Cerebellar nuclear complex (tissue), 1 donor: ENCODE measurements at regions not wholly inside any gene's neighbourhood (a gene's known extent, or its start where the extent isn't known, plus 50 kb on each side); places are given as distances from the start of the nearest gene placed in this dataset.
A peak's percentile ranks its signal among the peaks of the same experiment; 100 is the strongest.
"Not testable (repeated sequence)": the region's sequence is repeated elsewhere in the genome, so short reads cannot be mapped to it uniquely, and the experiment has no call there.

Source experiments
- DNase-seq, 2 experiments: peaks; one replicate each; lab custom pipeline; 2025; lab: John Stamatoyannopoulos, UW

DNA sequence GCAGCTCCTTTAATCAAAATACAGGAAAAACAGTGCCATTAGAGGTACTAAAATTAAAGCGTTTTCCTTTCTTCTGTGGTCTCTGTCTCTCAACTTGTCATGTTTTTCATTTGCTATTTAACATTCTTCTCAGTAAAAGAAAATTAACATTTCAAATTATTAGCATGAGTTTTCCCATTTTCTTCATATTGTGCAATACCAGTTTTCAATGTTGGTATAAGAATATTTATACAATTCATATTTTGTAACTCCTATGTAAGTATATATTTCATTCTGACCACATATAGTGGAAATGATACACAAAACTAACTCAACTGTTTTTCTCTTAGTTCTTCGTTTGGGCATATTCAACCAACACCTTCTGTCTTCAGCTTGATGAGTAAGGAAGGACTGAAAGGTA, 308.3 kb downstream of the HS3ST1 start:
- DNase-seq: no peak

DNA sequence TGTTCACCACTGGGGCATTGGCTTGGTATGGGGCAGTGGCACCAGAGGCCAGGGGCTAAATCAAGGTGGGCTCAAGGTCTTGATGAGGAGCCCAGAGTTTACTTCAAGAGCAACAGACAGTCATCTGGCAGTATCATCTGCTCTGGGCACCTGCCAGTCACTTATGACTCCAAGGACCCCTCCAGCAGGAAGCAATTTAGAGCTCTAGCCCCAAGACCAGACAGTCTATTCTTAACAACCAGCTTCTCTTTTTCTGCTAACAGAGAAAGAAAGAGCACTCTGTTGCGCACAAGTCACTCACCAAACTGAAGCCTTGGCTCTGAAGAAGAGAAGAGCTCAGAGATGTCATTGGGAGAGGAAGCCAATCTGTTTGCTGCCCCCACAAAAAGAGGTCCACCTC, 309.2 kb downstream of the HS3ST1 start:
- no peak for DNase-seq

GRCh38 chr4:11118513-11118912, 310.2 kb downstream of the HS3ST1 start:
- DNase-seq: no peak

DNA sequence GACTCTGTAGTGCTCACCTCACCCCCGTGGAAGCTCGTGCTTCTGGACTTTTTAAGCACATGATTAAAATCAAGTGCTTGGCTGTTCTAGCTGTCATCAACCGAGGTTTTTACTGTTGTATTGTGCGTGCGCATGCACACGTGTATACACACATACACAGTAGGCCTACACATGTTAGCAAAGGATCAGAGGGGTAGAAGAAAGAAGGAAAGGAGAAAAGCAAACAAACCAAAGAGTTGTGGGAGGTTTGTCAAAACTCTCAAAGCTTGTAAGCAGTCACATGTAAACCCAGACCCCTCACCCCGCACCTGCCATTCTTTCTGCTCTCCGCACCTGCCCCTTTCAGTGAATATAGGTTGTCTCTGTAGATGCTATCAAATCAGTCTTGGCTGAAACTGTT, 311.8 kb downstream of the HS3ST1 start:
- DNase-seq: no peak

- DNase-seq: peak in 1 of 2 experiments; percentile 45
Observed at GRCh38 chr4:11111876-11112275, 316.8 kb downstream of the HS3ST1 start.

DNA sequence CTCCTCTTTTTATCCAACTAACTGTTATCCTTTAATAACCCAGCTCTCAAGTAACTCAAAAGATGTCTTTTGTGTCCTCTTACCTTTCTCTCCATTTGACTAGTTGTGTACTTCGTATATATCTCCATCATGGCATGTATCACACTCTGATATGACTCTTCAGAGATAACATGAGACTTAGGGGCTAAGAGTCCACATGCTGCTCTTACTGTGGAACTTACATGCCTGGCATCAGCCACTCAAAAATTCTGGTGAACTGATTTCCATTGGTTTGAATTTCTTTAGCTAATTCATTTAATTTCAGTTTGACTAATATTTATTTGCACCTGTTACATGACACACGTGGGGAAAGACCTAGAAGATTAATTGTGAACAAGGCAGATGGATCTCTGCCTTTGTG, 317.3 kb downstream of the HS3ST1 start:
- DNase-seq: no peak

DNA sequence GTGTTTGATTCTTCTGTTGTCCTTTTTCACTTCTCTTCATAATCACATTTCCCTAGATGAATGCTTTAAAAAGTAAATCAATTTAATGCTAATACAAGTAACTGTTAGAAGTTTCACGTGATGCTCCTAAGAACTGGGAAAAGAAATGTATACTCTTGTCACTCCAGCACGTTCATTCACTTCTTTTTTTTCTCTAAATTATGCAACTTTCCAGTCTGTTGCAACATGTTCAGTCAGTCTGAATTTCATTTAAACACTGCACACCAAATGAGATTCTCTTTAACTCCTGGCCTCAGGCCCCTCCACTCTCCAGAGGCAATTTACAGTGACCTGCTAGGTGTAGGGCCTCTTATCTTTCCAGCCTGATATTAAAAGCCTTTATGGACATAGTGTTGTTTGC, 321.9 kb downstream of the HS3ST1 start:
- DNase-seq: no peak

DNA sequence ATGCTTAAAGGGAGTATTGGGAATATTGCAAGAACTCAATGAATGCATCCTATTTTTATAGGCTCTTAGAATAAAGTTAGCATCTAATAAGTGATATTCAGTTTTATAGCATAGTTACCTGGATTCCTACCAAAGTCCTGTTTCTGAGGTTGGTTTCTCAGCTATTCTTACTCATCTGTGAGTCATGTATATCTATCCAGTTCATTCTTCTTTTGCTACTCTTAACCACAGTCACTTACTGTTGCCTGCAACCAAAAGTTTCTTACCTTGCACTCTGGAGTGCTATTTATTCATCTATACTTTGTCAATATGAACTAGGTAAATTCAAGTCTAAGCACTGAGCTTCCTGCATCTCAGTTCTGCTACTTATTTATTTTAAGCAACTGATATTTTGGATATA, 322.5 kb downstream of the HS3ST1 start:
- DNase-seq: no peak

GRCh38 chr4:11105715-11106114, 323.0 kb downstream of the HS3ST1 start:
- no peak for DNase-seq

DNA sequence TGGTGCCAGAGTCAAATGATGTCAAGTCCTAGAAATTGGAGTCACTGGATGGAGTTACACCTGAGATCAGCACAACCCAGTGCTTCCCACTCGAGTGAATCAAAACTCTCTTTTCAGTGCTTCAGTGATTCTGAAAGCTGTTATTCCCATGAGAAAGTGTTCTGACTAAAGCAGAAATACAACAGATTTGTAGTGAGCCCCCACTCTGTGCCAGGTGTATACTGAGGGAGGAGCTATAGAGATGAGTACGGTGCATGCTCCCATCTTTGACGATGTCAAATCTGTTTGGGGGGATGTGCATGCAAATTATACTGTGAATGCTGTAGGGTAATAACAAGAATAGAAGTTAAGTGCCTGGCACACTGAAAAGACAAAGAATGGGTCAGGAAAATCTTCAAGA, 330.2 kb downstream of the HS3ST1 start:
- no peak for DNase-seq

- no peak for DNase-seq
Observed at GRCh38 chr4:11097725-11098124, 331.0 kb downstream of the HS3ST1 start.

- no peak for DNase-seq
Observed at GRCh38 chr4:11081006-11081405, 347.7 kb downstream of the HS3ST1 start.

GRCh38 chr4:11079171-11079570, 349.5 kb downstream of the HS3ST1 start:
- no peak for DNase-seq

- no peak for DNase-seq
Observed at GRCh38 chr4:11074581-11075241, 354.0 kb downstream of the HS3ST1 start.

- DNase-seq: peak; percentile 93 to 98
Observed at GRCh38 chr4:11073621-11074051, 355.1 kb downstream of the HS3ST1 start.

DNA sequence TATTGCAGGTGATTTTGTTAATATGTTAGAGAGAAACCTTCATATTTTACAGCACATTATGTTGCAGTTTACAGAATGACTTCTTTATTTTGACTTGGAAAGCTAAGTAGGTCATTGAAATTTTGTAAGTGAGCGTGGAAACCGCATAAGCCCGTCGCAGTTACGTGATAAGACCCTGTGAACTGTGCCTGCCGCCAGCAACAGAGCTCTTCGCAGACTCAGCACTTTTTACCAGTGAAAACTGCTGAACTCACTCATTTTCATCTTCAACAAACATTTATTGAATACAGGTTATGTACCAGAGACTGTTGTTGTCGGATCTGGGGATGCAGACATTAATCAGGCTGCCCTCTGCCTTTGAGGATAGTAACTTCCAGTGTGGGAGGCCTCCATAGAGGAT, 355.7 kb downstream of the HS3ST1 start:
- no peak for DNase-seq

DNA sequence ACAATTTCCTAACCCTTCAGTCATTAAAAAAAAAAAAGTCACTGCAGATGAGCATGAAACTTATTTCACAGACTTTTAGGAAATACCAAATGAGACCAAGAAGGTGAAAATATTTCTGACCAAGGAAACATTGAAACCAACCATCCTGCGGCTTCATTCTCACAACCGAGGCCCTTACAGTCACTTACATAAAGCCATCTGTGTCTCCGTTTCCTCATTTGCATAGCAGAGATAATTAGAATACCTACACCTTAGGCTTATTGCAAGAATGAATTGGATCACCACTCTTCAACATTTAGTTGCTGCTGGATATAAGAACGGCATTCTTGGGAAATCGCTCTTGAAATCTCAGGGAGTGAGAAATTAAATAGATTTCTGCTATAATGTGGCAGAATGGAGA, 356.2 kb downstream of the HS3ST1 start:
- DNase-seq: no peak

GRCh38 chr4:11070813-11071212, 357.9 kb downstream of the HS3ST1 start:
- DNase-seq: no peak

DNA sequence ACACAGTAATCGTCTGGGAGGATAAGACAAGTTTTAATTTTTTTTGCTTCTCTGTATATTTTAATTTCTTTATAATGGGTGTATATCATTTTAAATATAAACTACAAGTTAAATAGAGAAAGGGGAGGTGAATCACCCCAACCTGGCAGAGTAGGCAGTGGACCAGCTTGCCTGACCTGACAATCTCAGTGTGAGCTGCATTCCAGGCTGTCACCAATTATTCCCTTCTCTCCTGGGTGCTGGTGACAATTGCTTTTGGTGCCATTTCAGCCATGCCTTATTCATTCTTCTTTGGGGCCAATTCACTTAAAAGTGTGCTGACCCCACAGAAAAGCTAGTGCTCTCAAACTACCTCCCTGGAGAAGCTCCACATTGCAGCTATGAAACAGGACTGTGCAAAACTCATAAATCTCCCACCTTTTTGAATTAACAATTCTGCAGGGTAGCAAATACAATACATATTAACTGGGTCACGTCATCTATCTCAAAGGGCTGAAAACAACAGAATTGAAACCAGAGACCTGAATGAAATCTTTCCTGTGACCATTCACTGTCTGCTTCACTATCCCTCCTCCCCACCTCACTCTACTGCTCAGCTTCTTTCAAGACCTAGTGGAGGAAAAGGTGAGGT, 359.0 kb downstream of the HS3ST1 start:
- peak; percentile 18 to 30 for DNase-seq

DNA sequence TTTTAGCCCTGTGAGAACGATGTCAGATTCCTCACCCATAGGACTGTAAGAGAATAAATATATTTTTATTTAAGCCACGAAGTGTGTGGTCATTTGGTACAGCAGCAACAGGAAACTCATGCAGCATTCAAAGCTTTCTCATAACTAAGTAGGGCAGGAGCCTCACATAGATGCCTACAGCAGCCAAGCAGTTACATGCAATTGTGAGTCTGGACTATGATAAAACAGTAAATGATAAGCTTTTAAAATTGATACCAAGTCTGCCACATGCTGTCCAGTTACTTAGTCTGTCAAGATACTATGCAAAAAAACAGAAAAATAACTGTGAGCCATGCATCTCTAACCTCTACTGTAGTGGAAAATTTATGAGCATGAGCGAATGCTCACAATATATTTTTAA, 359.6 kb downstream of the HS3ST1 start:
- DNase-seq: no peak

DNA sequence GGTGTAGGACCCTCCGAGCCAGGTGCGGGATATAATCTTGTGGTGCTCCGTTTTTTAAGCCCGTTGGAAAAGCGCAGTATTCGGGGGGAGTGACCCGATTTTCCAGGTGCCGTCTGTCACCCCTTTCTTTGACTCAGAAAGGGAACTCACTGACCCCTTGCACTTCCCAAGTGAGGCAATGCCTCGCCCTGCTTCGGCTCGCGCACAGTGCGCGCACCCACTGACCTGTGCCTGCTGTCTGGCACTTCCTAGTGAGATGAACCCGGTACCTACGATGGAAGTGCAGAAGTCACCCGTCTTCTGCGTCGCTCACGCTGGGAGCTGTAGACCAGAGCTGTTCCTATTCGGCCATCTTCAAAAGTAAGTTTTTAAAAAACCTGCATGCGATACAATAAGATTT, 362.1 kb downstream of the HS3ST1 start:
- DNase-seq: not testable (repeated sequence)

DNA sequence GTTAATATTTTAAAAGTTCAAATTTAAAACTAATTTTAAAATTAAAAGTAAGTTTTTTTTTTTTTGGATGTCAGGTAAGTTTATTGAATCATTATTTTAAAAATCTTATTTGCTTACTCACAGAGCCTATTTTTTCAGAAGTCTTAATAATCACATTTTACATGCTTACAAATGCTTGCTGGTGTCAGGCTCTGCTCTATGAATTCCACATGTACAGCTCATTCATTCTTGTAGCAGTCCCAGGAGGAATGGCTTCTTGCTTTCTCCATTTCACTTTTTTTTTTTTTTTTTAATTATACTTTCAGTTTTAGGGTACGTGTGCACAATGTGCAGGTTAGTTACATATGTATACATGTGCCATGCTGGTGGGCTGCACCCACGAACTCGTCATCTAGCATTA, 368.1 kb downstream of the HS3ST1 start:
- DNase-seq: not testable (repeated sequence)

DNA sequence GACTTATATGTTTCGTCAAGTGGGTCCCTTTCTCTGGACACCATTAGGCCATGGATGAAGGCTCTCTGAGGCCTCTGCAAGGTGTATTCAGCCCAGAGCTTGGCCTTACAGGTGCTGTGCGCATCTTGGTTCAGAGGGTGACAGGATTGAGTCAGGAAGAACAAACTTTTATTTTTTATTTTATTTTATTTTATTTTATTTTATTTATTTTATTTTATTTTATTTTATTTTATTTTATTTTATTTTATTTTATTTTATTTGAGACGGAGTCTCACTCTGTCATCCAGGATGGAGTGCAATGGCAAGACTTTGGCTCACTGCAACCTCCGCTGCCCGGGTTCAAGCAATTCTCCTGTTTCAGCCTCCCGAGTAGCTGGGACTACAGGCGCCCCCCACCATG, 370.4 kb upstream of the CLNK start:
- DNase-seq: not testable (repeated sequence)
